ENCODE measurements at regions not wholly inside any gene's neighbourhood (a gene's known extent, or its start where the extent isn't known, plus 50 kb on each side); places are given as distances from the start of the nearest gene placed in this dataset.

DNA sequence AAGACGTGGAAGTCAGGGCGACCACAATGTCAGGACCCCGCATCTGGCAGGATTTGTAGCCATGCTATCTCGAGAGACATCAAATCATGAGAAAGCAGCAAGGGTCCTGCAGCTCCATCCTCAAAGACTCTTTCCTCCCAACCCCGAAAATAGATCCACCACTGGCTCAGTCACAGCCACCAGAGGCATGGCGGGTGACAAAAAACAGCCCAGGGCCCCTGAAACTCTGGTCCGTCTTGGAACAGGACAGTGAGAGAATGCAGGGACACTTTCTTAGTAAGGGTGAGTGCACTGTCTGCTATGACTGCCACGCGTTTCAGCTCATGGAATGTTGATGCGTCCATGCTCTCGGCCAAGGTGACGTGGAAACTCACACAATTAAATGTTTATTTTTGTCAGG lies 220.9 kb downstream of the IRX2 start:
- no peak for DNase-seq

- no peak for DNase-seq
Measured at GRCh38 chr5:2529371-2530092, 221.9 kb downstream of the IRX2 start.

GRCh38 chr5:2525351-2525750 lies 226.1 kb downstream of the IRX2 start:
- no peak for DNase-seq

DNA sequence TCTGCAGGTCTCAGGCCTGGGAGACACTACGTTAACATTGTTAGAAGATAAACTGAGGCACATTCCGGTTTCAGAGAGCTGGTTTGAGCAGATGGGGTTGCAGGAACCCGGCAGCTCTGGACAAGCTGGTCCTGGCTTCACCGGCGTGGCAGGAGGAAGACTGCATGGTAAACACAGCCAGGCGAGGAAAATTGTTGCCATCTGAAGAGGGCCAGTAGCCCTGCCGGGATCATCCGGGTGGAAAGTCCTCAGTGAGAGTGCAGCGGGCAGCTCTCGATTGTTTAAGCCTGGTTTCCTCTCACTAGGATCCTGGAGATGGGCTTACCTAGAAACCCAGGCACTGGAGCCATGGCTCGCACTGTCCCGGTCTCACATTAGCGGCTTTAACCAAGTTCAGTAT lies 226.9 kb downstream of the IRX2 start:
- no peak for DNase-seq

DNA sequence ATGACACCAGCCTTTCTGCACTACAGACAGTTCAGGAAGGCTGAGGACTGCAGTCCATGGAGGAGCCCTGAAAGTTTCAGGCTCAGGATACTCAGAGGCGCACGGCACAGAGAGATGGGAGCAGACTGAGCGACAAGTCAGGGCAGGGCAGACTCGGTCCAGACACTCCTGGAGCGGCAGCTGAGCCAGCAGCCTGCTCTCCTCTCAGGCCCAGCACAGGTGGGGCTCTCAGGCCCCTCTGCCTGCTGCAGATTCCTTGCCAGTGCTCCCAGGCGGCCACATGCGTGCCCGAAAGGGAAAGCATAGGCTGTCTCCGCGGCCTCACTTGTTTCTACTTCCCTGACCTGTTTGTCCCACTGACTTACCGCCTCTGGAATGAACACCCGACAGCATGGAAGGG lies 228.3 kb downstream of the IRX2 start:
- DNase-seq: no peak

DNA sequence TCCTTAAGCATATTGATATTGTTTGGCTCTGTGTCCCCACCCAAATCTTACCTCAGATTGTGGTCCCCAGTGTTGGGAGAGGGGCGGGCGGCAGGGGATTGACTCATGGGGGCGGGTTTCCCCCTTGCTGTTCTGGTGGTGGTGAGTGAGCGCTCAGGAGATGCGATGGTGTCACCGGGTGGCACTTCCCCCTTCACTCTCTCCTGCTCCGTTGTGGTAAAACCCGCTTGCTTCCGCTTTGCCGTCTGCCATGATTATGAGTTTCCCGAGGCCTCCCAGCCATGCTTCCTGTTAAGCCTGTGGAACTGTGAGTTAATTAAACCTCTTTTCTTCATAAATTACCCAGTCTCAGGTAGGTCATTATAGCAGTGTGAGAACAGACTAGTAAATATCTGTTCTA lies 229.1 kb downstream of the IRX2 start:
- no peak for DNase-seq

GRCh38 chr5:2519153-2519552 lies 232.3 kb downstream of the IRX2 start:
- no peak for DNase-seq

DNA sequence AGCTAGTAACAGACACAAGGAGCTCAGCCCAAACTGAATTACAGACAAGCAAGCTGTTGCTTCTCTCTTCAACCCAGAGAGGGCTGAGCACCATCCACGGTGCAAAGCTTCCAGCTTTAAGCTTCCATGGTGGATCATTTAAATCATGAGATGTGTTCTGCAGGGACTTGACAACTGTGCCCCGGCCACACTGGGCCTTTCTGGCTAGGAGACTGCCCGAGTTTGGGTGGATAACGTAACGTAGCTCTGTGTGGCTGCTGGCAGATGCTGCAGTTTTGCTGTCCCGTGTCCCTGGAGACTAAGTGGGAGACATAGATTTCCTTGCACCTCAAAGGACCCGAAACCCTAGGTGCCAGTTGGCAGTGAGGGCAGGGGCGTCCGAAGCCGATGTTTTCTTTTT lies 234.0 kb downstream of the IRX2 start:
- no peak for DNase-seq

DNA sequence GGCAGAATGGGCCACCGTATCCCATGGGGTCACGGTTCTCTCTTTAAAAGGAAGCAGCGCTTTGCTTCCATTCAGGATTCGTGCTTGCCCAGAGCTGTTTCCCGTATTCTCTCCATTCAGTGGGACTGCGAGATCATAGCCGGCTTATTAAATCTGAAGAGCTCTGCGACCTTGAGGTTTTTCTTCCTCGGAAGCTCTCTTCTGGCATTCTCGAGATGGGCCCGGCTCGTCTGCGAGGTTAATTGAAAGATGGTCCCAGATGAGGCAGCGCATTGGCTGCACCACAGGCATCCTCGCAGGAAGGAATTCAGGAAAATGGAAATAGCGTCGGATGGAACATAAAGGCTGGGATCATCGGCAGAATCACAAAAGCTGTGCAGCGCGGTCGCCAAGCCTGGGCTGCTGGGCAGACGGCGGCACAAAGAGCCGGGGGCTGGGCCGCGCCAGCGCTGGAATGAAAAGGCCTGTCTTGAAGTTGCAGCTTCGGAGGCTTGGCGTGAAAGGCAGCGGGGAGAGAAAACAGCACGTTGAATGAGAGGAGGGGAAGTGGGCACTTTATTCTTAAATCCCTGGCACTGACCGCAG lies 236.2 kb downstream of the IRX2 start:
- no peak for DNase-seq

GRCh38 chr5:2514484-2514883 lies 237.0 kb downstream of the IRX2 start:
- DNase-seq: no peak

DNA sequence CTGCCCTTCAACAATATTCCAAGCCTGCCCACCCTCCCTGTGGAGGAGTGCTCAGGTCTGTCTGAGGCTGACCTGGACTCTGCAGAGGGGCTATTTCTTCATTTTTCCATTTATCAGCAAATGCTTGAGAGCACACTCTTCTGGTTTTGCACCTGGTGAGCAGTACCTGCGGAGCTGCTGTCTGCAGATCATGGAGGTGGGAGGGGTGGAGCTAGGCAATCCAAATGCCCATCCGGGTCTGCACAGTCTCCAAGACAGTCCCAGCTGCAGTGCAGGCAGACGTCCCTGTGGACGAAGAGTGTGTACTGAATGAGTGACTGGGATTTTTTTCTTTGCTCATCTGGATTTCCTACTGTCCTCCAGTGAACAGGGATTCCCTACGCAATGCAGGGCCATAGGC lies 239.8 kb downstream of the IRX2 start:
- DNase-seq: no peak

GRCh38 chr5:2511126-2511525 lies 240.4 kb downstream of the IRX2 start:
- DNase-seq: peak; percentile 74

DNA sequence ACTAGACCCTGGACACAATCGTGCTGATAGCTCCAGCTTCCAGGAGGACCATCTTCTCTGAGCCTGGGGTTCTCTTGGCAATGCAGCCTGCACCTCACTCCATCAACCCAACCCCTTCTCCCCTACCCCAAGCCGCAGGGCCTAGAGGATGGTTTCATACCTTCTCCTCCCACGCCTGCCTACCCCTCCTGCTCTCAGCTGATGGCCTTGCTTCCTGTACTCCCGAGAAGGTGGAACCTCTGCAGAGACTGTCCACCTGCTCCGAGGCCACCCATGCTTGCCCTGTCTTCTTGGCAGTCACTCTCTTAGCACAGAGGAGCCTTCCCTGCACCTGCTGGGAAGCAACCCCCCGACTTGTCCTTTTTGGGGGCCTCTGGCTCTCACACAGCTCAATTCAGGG lies 241.9 kb downstream of the IRX2 start:
- no peak for DNase-seq

GRCh38 chr5:2508514-2508913 lies 243.0 kb downstream of the IRX2 start:
- DNase-seq: no peak

- DNase-seq: no peak
Measured at GRCh38 chr5:2507611-2508010, 243.9 kb downstream of the IRX2 start.

DNA sequence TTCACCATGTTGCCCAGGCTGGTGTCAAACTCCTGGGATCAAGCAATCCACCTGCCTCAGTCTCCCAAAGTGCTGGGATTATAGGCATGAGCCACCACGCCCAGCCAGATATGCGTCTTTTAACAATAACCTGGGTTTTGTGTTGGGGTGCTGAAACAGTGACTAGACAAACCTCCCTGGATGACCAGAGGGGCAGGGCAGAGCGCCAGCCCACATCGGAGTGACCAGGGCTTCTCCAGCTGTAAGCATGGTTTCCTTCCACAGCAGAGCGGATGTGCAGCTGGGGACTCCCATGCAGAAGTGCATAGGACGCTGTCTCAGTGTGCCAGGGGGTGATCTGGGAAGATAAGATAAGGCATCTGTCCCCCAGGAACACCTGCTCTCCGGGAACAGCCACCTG lies 244.9 kb downstream of the IRX2 start:
- no peak for DNase-seq

GRCh38 chr5:2505217-2505616 lies 246.3 kb downstream of the IRX2 start:
- DNase-seq: no peak

GRCh38 chr5:2502970-2503594 lies 248.4 kb downstream of the IRX2 start:
- no peak for DNase-seq

DNA sequence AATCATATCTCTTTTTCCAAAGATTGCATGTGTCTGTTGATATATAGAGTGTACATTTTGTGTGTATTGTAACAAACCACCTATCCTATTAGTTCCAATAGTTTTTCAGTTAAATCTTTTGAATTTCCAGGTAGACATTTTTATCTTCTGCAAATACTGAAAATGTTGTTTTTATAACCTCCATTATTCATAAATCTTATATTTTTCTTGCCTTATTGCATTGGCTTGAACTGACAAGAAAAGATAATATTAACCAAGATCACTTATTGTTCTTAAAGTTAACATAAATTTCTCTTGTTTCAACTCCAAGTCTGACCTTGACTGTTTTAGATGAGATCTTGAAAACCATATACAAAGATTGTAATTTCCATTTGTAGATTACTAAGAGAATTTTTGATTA lies 251.6 kb downstream of the IRX2 start:
- no peak for DNase-seq

DNA sequence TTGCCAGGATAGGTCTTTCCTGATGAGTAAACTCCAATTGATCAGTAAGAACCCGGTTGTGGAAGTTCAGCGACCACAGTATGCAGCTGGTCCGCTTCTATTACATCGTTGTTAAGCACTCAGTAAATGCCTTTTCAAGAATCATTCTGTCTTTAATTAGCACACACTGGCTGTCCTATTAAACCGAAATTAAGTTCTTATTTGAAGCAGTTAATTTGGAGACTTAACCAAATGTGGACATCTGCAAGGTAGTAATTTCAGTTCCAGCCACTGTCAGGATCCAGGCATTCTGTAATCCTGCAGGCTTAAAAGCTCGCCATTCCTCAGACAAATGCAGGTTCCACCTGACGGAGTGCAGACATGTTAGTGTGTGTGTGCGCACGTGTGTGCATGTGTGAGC lies 254.6 kb downstream of the IRX2 start:
- no peak for DNase-seq

DNA sequence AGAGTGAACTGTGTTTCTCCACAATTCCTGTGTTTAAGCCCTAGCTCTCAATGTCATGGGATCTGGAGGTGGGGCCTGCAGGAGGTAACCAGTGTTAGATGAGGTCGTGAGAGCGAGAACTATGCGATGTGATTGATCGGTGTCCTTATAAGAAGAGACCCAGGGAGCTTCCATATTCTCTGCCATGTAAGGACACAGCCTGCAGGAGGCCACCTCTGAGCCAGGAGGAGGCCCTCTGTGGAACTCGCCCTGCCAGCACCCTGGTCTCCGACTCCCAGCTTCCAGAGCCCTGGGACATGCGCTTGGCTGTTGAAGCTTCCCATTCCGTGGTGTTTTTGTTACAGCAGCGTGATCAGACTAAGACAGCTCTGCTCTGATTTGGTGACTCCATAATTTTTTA lies 255.4 kb downstream of the IRX2 start:
- DNase-seq: no peak

DNA sequence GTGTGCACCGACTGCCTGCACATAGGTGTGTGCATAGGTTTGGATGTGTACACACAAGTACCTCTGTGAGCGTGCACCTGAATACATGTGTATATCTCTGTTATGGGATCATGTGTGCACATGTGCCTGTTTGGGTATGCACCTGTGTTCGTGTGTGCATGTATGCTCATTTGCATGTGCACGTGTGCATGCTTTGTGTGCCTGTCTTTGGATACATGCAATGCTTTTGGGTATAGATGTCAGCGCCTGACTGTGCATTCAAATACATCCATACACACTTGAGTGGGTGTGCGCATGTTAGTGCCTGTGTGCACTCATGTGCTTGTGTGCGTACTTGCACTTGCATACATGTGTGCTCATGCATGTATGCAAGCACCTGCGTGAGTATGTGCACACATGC lies 258.1 kb downstream of the IRX2 start:
- DNase-seq: no peak

GRCh38 chr5:2492476-2492875 lies 259.0 kb downstream of the IRX2 start:
- no peak for DNase-seq

DNA sequence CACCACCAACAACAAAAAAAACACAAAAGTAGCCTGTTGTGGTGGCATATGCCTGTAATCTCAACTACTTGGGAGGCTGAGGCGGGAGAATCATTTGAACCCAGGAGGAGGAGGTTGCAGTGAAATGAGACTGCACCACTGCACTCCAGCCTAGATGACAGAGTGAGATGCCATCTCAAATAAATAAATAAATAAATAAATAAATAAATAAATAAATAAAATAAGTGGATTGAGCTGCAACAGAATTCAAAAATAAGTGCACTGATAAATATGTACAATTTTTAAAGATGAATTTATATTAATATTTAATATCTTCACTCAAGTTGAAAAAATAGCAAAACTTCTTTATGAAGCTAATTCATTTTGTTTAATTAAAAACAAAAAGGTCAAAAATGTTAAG lies 259.6 kb downstream of the IRX2 start:
- no peak for DNase-seq
